SJSA1 (cell line): ENCODE measurements at regions not wholly inside any gene's neighbourhood (a gene's known extent, or its start where the extent isn't known, plus 50 kb on each side); places are given as distances from the start of the nearest gene placed in this dataset.
"Not testable (repeated sequence)": the region's sequence is repeated elsewhere in the genome, so short reads cannot be mapped to it uniquely, and the experiment has no call there.

Experiments
- DNase-seq, 2 experiments: peaks; one replicate each; pipeline ENCODE4 v3.0.0-alpha.2; 2015 to 2020; ENCODE audit warnings: low spot score in 2 of 2, low read depth in 1 of 2
- H3K27ac ChIP-seq: fragments of 250-450 bp; sonication (Bioruptor Pico); 2 replicates; pipeline ENCODE4 v1.5.1; 2020; ENCODE audit warnings: mild to moderate bottlenecking, moderate library complexity
- H3K27me3 ChIP-seq: fragments of 250-450 bp; sonication (Bioruptor Pico); replicated peaks from 2 replicates; pipeline ENCODE4 v1.5.1; 2020; ENCODE audit warnings: mild to moderate bottlenecking, moderate library complexity
- H3K36me3 ChIP-seq: fragments of 250-450 bp; sonication (Bioruptor Pico); 2 replicates; pipeline ENCODE4 v1.5.1; 2020; ENCODE audit warnings: mild to moderate bottlenecking
- H3K4me1 ChIP-seq: fragments of 250-450 bp; sonication (Bioruptor Pico); replicated peaks from 2 replicates; pipeline ENCODE4 v1.6.1; 2021; ENCODE audit warnings: mild to moderate bottlenecking
- H3K4me3 ChIP-seq: fragments of 250-450 bp; sonication (Bioruptor Pico); 2 replicates; pipeline ENCODE4 v1.5.1; 2020; ENCODE audit warnings: mild to moderate bottlenecking
- H3K9me3 ChIP-seq: fragments of 250-450 bp; sonication (Bioruptor Pico); replicated peaks from 2 replicates; pipeline ENCODE4 v1.5.1; 2020; ENCODE audit warnings: mild to moderate bottlenecking

GRCh38 chr10:29736366-29737073 is 101.7 kb upstream of the SVIL start:
- H3K4me1 ChIP-seq: peaks cover 22% of the 10 kb centered on the region
- H3K27me3 ChIP-seq: no peaks in the 10 kb centered on the region
- H3K4me3 ChIP-seq: peak overlapping the region; percentile 84
- peaks cover 8% of the 10 kb centered on the region for H3K36me3 ChIP-seq
- peak overlapping the region; percentile 72; the same call in 1 of the 2 replicates for H3K27ac ChIP-seq
- peak; percentile 60 for DNase-seq
- no peaks in the 10 kb centered on the region for H3K9me3 ChIP-seq

GRCh38 chr10:29735628-29736365 is 101.0 kb upstream of the SVIL start:
- Histone ChIP-seq H3K4me3 (peak overlapping the region; percentile 84), H3K27me3 (no peaks in the 10 kb centered on the region), H3K36me3 (peaks cover 8% of the 10 kb centered on the region), H3K4me1 (peaks cover 27% of the 10 kb centered on the region), H3K9me3 (no peaks in the 10 kb centered on the region), H3K27ac (peak overlapping the region; percentile 72)
- peak; percentile 85 to 96 for DNase-seq

DNA sequence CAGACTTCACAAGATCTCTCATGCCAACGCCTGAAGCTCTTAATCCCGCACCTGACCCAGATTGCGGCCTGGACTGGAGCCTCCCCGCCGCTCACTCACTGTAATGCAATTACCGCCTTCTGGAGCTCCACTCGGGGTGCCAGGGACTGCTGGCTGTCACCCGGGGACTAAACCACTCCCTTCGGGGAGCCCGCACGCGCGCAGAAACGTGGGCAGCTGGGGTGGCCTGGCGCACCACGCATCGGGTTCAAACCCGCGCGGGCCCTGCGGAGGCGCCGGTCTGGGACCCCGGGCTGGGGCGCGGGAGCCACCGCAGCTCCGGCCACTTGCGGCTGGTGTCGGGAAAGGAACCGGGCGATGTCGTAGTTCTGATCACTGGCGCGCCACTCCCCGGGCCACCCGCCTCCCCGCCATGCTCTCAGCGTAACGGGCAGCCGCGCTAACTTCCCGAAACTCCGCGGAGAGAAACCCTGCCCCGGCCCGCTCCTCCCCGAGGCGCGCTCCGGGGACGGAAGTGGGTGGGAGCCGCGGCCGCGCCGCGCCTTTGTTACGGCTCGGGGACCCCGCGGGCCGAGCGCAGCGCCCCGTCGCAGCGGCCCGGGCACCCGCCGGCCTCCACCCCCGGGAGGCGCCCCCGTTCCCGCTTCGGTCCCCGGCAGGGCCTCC is 100.3 kb upstream of the SVIL start:
- peak; percentile 62 to 65 for DNase-seq
- peak overlapping the region; percentile 72 for H3K27ac ChIP-seq
- no peaks in the 10 kb centered on the region for H3K27me3 ChIP-seq

DNA sequence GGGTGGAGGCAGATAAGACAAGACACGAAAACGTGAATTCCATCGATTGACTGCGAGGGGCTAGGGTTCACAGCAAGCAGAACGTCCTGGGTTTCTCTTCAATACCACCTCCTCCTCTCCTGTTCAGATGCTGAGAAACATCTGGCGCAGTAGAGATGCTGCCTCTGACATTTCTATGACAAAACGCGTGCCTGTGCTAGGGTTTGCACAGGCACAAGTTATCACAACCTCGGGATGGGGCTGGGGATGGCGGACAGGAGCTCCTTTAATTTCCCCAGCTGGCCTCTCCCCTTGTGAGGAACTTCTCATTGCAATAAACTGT is 99.8 kb upstream of the SVIL start:
- no peak for DNase-seq
- Histone ChIP-seq H3K27ac (no peak overlapping the region), H3K4me1 (peaks cover 28% of the 10 kb centered on the region), H3K27me3 (no peaks in the 10 kb centered on the region), H3K36me3 (peaks cover 8% of the 10 kb centered on the region), H3K4me3 (peak overlapping the region; percentile 84), H3K9me3 (no peaks in the 10 kb centered on the region)

More for the DNA sequence above, 100.3 kb upstream of the SVIL start:
- H3K4me3 ChIP-seq: peak overlapping the region; percentile 84
- peaks cover 28% of the 10 kb centered on the region for H3K4me1 ChIP-seq
- H3K9me3 ChIP-seq: no peaks in the 10 kb centered on the region
- peaks cover 8% of the 10 kb centered on the region for H3K36me3 ChIP-seq

DNA sequence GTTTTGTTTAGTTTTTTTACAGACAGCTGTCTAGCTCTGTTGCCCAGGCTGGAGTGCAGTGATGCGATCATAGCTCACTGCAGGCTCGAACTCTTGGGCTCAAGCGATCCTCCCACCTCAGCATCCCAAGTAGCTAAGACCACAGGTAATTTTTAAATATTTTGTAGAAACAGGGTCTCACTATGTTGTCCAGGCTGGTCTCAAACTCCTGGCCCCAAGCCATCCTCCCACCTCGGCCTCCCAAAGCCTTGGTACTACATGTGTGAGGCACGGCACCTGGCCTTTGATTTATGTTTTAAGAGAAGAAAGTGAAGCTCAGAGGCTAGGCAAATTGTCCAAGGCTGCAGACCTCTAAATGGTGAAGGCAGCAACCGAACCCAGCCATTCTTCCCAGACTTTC is 98.6 kb upstream of the SVIL start:
- H3K27ac ChIP-seq: no peak overlapping the region
- peaks cover 36% of the 10 kb centered on the region for H3K4me1 ChIP-seq
- no peaks in the 10 kb centered on the region for H3K9me3 ChIP-seq
- H3K36me3 ChIP-seq: peaks cover 8% of the 10 kb centered on the region
- no peak for DNase-seq
- H3K4me3 ChIP-seq: no peak overlapping the region
- H3K27me3 ChIP-seq: no peaks in the 10 kb centered on the region

GRCh38 chr10:29732918-29733317 is 98.1 kb upstream of the SVIL start:
- no peak overlapping the region for H3K27ac ChIP-seq
- peaks cover 8% of the 10 kb centered on the region for H3K36me3 ChIP-seq
- no peaks in the 10 kb centered on the region for H3K27me3 ChIP-seq
- no peaks in the 10 kb centered on the region for H3K9me3 ChIP-seq
- H3K4me3 ChIP-seq: no peak overlapping the region
- H3K4me1 ChIP-seq: peaks cover 39% of the 10 kb centered on the region
- no peak for DNase-seq

GRCh38 chr10:29731760-29732159 is 97.0 kb upstream of the SVIL start:
- H3K9me3 ChIP-seq: no peaks in the 10 kb centered on the region
- H3K27ac ChIP-seq: no peak overlapping the region
- H3K27me3 ChIP-seq: no peaks in the 10 kb centered on the region
- no peak overlapping the region for H3K4me3 ChIP-seq
- H3K36me3 ChIP-seq: peaks cover 8% of the 10 kb centered on the region
- no peak for DNase-seq
- peaks cover 31% of the 10 kb centered on the region for H3K4me1 ChIP-seq

GRCh38 chr10:29730969-29731368 is 96.2 kb upstream of the SVIL start:
- H3K4me3 ChIP-seq: no peak overlapping the region

GRCh38 chr10:29730458-29730857 is 95.7 kb upstream of the SVIL start:
- H3K4me1 ChIP-seq: peaks cover 24% of the 10 kb centered on the region
- H3K4me3 ChIP-seq: no peak overlapping the region
- peaks cover 5% of the 10 kb centered on the region for H3K36me3 ChIP-seq
- no peak overlapping the region for H3K27ac ChIP-seq
- no peaks in the 10 kb centered on the region for H3K9me3 ChIP-seq
- no peaks in the 10 kb centered on the region for H3K27me3 ChIP-seq
- no peak for DNase-seq

More at GRCh38 chr10:29730969-29731368, 96.2 kb upstream of the SVIL start:
- Histone ChIP-seq H3K36me3 (peaks cover 8% of the 10 kb centered on the region), H3K27ac (no peak overlapping the region), H3K4me1 (peaks cover 24% of the 10 kb centered on the region), H3K27me3 (no peaks in the 10 kb centered on the region), H3K9me3 (no peaks in the 10 kb centered on the region)
- no peak for DNase-seq

- no peak for DNase-seq
- Histone ChIP-seq H3K27ac (no peak overlapping the region), H3K36me3 (no peaks in the 10 kb centered on the region), H3K27me3 (no peaks in the 10 kb centered on the region), H3K9me3 (no peaks in the 10 kb centered on the region), H3K4me3 (no peak overlapping the region), H3K4me1 (peaks cover 16% of the 10 kb centered on the region)
These were observed 93.8 kb upstream of the SVIL start for GRCh38 chr10:29728541-29729049.

DNA sequence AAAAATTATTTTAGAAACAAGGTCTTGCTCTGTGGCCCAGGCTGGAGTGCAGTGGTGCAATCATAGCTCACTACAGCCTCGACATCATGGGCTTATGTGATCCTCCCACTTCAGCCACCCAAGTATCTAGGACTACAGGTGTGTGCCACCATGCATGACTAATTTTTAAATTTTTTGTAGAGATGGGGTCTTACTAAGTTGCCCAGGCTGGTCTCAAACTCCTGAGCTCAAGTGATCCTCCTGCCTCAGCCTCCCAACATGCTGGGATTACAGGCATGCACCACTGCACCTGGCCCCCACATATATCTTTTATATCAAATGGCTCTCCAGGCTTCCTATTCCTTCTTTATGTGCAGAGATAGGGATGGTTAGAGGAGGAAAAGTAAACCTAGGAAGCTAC is 91.2 kb upstream of the SVIL start:
- not testable (repeated sequence) for DNase-seq

DNA sequence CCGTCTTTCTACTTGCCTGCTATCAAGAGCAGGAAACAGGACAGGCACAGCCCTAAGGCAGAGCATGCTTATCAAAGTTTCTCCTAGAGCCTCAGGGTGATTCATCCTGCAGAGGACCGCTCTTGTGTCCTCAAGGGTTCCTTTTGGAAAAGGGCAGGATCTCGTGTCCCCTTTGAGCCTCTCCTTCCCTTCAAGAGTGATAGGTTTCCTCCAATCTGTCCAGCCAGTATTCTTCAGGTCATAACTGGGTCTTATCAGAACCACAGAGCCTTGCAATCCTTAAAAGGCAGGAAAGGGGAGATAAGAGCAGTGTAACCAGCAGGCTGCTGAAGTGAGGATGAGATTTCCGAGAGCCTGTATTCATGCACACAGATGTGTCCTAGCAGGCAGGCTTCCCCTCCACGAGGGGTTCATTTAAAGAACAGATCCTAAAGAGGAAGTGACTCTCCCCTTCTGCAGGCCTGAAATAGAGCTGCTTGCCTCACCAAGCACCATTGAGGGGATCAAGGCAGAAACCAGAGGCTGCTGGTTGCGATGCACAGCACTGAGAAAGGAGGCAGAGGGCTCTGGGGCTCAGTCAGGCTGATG is 90.5 kb upstream of the SVIL start:
- no peak overlapping the region for H3K4me3 ChIP-seq
- no peak for DNase-seq
- no peak overlapping the region for H3K27ac ChIP-seq
- H3K36me3 ChIP-seq: no peaks in the 10 kb centered on the region; the same call in 1 of the 2 replicates
- H3K27me3 ChIP-seq: no peaks in the 10 kb centered on the region
- peaks cover 10% of the 10 kb centered on the region for H3K4me1 ChIP-seq
- peaks cover 5% of the 10 kb centered on the region; the same call in 1 of the 2 replicates for H3K9me3 ChIP-seq

More for the DNA sequence above, 91.2 kb upstream of the SVIL start:
- H3K9me3 ChIP-seq, H3K27me3 ChIP-seq, H3K36me3 ChIP-seq, H3K4me3 ChIP-seq, H3K27ac ChIP-seq: not testable (repeated sequence)
- H3K4me1 ChIP-seq: peaks cover 13% of the 10 kb centered on the region

DNA sequence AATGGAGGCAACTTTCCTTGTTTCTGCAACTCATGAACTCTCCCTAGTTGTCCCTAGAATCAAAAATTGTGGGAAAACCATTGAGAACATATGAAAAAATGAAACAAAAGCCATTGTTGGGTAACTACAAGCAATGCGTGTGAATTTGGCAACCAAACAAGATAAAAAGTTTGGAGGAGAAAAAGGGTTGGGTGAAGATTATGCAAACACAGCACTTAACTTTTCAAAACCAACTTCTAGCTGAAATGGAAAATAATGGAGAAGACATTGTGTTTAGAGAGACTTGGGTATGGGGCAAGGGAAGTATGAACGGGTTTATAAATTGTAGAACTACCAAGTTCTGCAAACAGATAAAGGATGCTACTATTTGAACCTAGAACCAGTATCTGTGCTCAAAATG is 89.0 kb upstream of the SVIL start:
- Histone ChIP-seq H3K27ac (no peak overlapping the region), H3K9me3 (peaks cover 5% of the 10 kb centered on the region; the same call in 1 of the 2 replicates), H3K36me3 (no peaks in the 10 kb centered on the region; the same call in 1 of the 2 replicates), H3K27me3 (no peaks in the 10 kb centered on the region), H3K4me3 (no peak overlapping the region), H3K4me1 (peaks cover 15% of the 10 kb centered on the region)
- no peak for DNase-seq
